GM21786 (cell line): ENCODE measurements at regions not wholly inside any gene's neighbourhood (a gene's known extent, or its start where the extent isn't known, plus 50 kb on each side); places are given as distances from the start of the nearest gene placed in this dataset.

Experiments used
- ATAC-seq: cut with Tn5 transposase; IDR thresholded peaks from one replicate; pipeline ENCODE4 v1.9.1; 2021; ENCODE audit not compliant: unreplicated experiment

DNA sequence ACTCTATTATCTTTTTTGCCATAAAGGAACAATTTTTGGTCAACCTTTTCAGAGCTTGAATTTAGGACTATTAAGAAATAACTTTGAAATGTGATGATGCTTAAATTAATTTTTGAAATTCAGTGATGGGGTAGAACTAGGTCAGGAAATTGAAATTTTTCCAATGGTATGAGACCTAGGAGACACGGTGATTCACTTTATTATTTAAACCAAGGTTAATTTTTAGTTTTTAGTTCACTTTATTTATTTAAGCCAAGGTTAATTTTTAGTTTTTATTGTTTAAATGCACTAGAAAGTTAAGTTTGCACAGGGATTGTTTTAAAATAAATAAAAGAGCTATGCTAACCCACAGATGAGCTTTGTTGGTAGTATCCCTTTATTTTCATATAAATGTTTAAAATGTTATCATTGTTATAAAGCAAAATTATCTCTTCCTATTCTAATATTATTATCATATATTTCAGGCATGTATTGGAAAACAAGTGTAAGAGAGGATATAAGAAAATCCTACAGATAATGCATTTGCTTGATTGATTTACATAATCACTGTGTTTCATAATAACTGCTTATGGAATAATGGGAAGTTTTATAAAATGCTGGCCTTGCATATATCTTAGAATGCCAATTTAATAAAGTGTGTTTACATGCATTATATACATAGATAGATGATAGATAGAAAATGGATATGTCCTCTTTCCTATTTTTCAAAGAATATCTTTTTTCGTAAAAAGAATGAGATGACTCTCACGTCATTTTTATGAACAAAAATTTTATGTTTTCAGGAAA lies 163.6 kb downstream of the HGF start:
- no peak for ATAC-seq

DNA sequence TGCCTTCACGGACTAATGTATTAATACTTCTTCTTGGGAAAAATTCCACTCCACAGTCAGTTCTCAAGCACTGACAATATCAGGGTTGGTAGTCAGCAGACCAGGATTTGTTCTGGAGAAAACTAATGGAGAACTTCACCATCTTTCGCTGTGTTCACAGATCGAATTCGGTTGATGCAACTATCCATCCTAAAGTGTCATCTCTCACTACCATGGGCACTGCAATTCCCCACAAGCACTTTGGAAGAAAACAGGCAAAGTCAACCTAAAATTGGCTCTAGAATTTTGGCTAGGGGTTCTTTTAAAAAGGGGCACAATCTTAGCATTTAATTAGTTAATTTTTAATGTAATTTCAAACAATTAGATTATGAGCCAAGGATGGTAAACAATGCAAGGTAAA lies 164.4 kb downstream of the HGF start:
- ATAC-seq: no peak

DNA sequence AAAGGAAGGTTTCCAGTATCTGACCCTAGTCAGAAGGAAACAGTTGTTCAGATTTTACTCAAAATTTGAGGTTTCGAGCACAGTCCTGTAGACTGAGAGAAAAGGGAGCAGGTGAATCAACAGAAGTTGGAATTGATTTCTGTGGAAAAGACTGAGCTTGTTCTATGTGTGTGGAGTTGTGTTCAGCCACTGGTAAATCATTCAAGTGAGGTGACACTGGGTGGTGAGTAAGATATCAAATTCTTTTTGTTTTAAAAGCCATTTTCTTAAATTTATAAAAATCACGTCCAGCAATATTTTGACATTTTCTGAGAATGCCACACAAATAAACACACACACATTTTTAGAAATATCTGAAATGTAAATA lies 165.1 kb downstream of the HGF start:
- no peak for ATAC-seq

DNA sequence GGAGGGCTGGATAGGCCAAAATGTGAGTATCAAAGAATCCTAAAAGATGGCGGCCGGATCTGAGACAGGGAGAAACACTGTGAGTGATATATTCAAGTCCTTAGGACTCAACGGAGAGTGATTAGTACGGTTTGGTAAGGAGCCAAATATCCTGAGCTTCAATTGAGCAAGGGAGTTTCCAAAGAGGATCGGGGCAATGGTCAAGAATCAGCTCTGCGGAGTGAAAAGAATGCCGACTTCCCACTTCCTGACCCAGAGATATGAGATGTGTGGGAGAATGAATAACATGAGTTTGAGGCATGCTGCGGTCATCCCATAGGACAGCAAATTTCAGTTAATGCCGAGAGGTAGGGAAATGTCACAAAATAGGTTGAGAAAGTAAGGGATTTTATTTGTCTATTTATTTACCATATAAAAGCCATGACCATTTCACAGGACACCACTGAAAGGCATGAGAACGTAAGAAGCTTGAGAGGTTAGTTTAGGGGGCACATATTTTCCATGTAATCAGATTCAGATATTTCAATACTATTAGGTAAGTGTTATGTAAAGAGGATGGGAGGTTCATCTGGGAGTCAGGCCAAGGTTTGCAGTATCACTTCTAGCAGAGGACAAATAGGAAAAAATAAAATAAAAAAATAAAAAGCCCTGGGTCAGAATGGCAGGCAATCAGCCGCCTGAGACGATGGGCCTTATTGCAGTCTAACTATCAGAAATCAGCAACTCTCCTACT lies 165.6 kb downstream of the HGF start:
- no peak for ATAC-seq

GRCh38 chr7:81600608-81601007 lies 169.2 kb downstream of the HGF start:
- no peak for ATAC-seq

- ATAC-seq: no peak
Measured at GRCh38 chr7:81598951-81599350, 170.9 kb downstream of the HGF start.

DNA sequence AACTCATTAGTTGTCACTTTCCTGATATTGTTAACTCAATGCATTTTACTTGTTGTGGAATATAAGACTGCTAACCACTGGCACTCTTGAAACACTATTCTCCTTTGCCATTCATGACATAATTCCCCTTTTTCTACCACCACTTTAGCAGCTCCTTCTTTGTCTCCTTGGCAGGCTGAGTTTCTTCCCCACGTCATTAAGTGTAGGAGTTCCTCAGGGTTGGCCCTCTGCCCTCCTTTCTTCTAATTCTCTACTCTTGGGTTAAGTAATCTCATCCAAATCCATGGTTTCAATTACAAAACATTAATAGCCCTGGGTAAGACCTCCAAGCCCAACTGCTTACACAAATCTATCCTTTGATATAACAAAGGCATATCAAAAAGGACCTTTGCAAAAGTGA lies 175.1 kb downstream of the HGF start:
- ATAC-seq: no peak

- ATAC-seq: no peak
Measured at GRCh38 chr7:81590131-81590530, 179.7 kb downstream of the HGF start.

- no peak for ATAC-seq
Measured at GRCh38 chr7:81584667-81585066, 185.2 kb downstream of the HGF start.

DNA sequence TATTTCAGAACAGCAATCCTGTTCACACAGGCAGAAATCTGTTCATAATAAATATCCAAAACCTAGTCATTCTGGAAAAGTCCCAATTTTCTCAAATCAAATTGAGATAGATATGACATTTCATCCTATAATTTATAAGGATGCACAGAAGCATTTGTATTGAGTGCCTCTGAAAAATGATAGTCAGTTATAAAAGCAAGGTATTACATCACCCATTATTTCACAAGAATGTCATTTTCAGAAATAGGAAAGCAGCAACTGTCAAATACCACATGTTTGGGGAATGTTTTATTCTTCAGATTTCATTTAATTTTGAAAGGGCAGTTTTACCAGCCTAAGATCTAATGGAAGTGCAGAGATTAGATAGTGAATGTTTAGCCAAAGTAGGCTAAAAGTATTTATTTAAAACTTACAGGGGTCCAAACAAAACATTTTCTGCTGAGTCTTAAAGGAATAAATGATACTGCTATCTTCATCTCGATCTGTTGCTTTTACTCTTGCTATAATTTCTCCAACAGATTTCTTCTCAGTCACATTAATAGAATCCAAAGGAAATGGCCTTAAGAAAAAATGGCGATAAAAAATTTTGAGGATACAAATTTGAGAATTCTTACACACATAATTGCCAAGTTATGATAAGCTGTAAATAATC lies 185.8 kb downstream of the HGF start:
- no peak for ATAC-seq

- ATAC-seq: no peak
Measured at GRCh38 chr7:81583090-81583489, 186.8 kb downstream of the HGF start.

DNA sequence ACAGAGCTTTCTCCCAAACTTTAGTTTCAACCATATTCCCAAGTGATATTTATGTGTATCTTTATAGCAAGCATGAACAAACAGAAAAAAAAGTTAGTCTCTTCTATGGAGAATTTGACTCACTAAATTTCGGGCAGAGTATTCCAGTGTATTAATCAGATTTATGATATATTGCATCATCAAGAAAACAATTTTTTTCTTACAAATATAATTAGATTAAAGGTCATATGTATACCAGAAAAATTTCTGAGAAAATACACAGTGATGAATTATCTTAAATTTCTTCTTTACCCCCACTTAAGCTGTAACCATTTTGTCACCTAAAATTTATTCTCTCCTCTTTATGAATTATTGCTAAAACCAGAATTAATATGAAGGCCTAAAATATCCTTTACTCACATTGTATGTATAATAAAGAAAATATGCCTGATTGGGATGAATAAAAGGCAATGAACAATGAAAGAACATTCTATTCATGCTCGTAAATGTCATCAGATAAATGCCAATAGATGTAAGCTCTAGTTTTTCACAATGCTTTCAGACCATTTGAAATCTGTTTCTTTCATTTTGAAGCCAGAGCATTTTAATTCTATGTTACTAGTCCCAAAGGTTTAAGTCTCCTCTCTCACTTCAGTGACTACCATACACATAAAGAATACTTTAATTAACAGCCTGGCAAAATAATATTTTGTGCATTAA lies 192.1 kb downstream of the HGF start:
- no peak for ATAC-seq

DNA sequence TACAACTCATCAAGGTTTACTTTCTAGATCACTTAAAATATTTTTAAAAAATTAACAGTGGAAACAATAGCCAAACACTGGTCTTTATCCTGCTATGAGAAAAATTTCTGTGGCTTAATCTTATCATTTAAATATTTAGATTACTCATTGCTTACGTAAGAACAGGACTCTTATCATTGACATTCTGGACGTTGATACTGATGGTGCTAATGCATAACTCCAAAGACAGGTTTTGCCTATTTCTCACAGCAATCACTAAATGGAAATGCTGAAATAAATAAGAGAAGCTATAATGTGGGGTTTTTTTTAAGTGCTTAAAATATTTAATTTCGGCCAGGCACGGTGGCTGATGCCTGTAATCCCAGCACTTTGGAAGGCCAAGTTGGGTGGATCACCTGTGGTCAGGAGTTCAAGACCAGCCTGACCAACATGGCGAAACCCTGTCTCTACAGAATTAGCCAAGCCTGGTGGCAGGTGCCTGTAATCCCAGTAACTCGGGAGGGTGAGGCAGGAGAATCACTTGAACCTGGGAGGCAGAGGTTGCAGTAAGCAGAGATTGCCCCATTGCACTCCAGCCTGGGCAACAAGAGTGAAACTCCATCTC lies 195.0 kb downstream of the HGF start:
- ATAC-seq: no peak

DNA sequence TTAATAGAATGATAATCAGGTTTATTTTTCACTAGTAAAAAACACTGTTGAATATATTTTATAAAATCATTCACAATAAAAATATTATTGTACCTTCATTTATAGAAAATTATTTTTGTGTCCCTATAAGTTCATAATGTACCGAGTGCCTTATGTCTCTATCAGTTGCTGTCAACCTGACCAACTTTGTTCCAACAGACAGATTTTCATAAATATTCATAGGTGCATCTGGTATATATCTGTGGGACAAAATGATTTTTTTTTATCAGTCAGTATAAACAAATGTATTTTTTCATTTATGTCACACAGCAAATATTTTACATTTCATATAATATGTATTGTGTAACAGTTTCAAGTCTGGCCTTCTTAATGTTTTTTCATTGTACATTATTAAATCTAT lies 195.9 kb downstream of the HGF start:
- ATAC-seq: no peak

DNA sequence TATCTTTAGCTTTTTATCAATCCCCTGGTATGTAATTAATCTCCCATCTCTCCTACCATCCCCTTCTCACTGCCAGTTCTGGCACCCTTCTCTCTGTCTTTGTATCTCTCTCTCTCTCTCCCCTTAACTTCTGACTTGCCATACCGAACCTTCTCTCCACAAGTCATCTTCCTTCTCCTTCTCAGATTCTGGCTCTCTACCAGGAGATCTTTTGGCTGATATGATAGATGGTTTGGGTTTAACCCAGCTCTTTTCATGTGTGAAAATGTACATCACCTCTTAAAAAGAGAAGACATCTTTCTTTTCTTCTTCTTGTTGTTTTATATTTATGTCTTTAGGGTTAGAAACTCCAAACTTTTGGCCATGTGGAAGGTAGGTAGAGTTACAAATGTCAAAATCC lies 196.7 kb downstream of the HGF start:
- ATAC-seq: no peak

- ATAC-seq: no peak
Measured at GRCh38 chr7:81562581-81562980, 207.3 kb downstream of the HGF start.

- no peak for ATAC-seq
Measured at GRCh38 chr7:81560708-81561107, 209.1 kb downstream of the HGF start.

DNA sequence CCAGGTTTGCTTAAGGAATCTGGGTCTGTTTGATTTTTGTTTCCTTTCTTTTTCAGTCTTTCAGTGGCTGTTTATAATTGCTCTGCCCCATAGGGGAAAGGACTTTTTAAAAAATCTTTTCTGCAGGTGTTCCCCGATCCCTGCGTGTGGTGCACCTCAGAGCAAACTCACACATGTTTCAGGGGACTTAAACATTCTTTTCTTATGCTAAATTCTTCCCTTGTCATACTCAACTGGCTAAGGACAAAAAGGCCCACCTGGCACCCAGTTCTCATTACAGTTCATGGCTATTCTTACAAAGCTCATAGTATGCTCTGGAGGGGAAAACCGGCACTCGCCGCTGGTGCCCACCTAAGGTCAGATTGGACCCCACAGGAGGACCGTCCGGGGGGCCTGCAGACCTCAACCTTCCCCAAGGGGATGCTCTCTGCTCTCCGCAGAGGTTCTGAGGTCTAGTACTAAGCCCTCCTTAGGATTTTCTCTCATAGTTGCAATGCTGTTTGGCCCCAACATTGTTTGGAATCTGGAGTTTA lies 220.3 kb downstream of the HGF start:
- ATAC-seq: no peak

DNA sequence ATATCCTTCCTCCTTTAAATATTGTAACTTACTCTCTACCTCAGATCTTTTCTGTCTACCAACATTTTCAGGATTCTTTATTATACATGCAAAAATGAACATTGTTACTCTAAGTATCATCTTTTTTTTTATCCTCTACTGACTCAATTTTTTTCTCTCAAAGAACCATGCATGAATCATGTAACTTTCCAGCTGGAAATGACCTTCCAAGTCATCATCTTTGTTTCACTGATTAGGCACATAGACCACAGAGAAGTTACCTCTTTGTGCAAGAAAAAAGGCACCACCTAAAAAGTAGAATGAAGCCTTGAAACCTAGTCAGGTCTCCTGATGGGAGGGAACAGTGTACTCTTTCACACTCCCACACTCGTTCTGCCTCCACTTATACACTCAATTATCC lies 234.9 kb downstream of the HGF start:
- no peak for ATAC-seq

DNA sequence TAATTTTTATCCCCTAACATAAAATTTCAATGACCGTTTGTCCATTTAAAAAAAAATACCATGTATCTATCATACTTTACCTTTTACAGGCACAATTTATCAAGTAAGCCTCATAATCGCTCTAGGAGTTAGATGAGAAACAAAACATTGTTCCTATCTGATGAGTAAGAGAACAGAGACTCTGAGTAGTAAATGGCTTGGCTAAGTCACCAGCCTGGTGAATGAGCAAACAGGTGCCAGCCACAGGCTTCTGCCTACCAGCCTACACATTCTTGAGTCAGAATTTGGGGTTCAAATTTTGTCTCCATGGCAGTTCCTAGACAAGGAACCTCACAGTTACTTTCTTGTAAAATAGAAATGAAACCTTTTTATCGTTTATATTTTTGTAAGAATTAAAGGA lies 235.4 kb downstream of the HGF start:
- ATAC-seq: no peak

GRCh38 chr7:81533931-81534330 lies 235.9 kb downstream of the HGF start:
- ATAC-seq: no peak
